IMR-90 (cell line): ENCODE measurements at regions not wholly inside any gene's neighbourhood (a gene's known extent, or its start where the extent isn't known, plus 50 kb on each side); places are given as distances from the start of the nearest gene placed in this dataset.

Experiments used
- ATAC-seq: fragments of 200-7000 bp; cut with Tn5 transposase; 2 replicates; pipeline ENCODE4 v1.9.1; 2020; ENCODE audit warnings: low read depth, mild to moderate bottlenecking, moderate library complexity
- BruUV-seq: library from RNA; stranded (reverse); fragments of 400-500 nt; replicated peaks from 2 replicates; lab custom pipeline; 2021; lab: Mats Ljungman, UMichigan
- CTCF ChIA-PET: fragments of 300-600 bp; formaldehyde crosslinking; extraction: SDS; loops from one replicate; lab custom pipeline; 2021; ENCODE audit warnings: antibody characterized with exemption; lab: Yijun Ruan, JAX
- POLR2A ChIA-PET: fragments of 300-600 bp; sonication (Branson Sonifier 250); formaldehyde crosslinking; loops from one replicate; lab custom pipeline; 2022; ENCODE audit warnings: antibody characterized with exemption; ENCODE audit not compliant: unreplicated experiment; lab: Charles Lee
- DNase-seq: peaks from one replicate; pipeline ENCODE4 v3.0.0; 2013
- H2AFZ ChIP-seq: replicated peaks from 2 replicates; pipeline ENCODE3; 2013; ENCODE audit warnings: low read length, mild to moderate bottlenecking; ENCODE audit not compliant: poor library complexity
- H2AK5ac ChIP-seq: 2 replicates; pipeline ENCODE4 v1.6.1; 2013; ENCODE audit warnings: low read depth, low read length, inconsistent platforms
- H2AK9ac ChIP-seq: replicated peaks from 2 replicates; pipeline ENCODE3; 2013; ENCODE audit warnings: mild to moderate bottlenecking, low read depth, low read length, moderate library complexity; ENCODE audit not compliant: poor library complexity
- H2BK120ac ChIP-seq: 2 replicates; pipeline ENCODE4 v1.6.1; 2013; ENCODE audit warnings: low read depth, low read length, inconsistent platforms
- H2BK15ac ChIP-seq: 3 replicates; pipeline ENCODE4 v1.6.1; 2013; ENCODE audit warnings: low read depth, low read length, inconsistent platforms
- H2BK20ac ChIP-seq: 2 replicates; pipeline ENCODE4 v1.6.1; 2013; ENCODE audit warnings: low read depth, mild to moderate bottlenecking, inconsistent platforms, low read length, moderate library complexity
- H2BK5ac ChIP-seq: 2 replicates; pipeline ENCODE4 v1.6.1; 2013; ENCODE audit warnings: mild to moderate bottlenecking, low read depth, low read length, inconsistent platforms; ENCODE audit not compliant: poor library complexity, severe bottlenecking
- H3K14ac ChIP-seq: replicated peaks from 2 replicates; pipeline ENCODE4 v1.6.1; 2013; ENCODE audit warnings: low read depth, low read length, inconsistent platforms
- H3K18ac ChIP-seq: 2 replicates; pipeline ENCODE4 v1.6.1; 2013; ENCODE audit warnings: low read depth, low read length, control low read depth
- H3K23ac ChIP-seq: 2 replicates; pipeline ENCODE4 v1.6.1; 2013; ENCODE audit warnings: low read depth, low read length, inconsistent platforms
- H3K27ac ChIP-seq: 2 replicates; pipeline ENCODE4 v1.5.1; 2013; ENCODE audit warnings: mild to moderate bottlenecking, control low read depth, low read length; ENCODE audit not compliant: insufficient read depth
- H3K27me3 ChIP-seq: 2 replicates; pipeline ENCODE4 v1.6.1; 2013; ENCODE audit warnings: low read length; ENCODE audit not compliant: control insufficient read depth, insufficient read depth
- H3K36me3 ChIP-seq: 2 replicates; pipeline ENCODE4 v1.6.1; 2013; ENCODE audit warnings: low read length, mixed read lengths; ENCODE audit not compliant: control insufficient read depth, insufficient read depth
- H3K4ac ChIP-seq: 2 replicates; pipeline ENCODE4 v1.6.1; 2013; ENCODE audit warnings: low read depth, low read length, inconsistent platforms
- H3K4me1 ChIP-seq: 2 replicates; pipeline ENCODE4 v1.6.1; 2013; ENCODE audit warnings: low read length, mixed read lengths; ENCODE audit not compliant: control insufficient read depth, insufficient read depth
- H3K4me2 ChIP-seq: 2 replicates; pipeline ENCODE4 v1.6.1; 2013; ENCODE audit warnings: low read depth, mild to moderate bottlenecking, control low read depth, low read length, moderate library complexity
- H3K4me3 ChIP-seq: 2 replicates; pipeline ENCODE4 v1.5.1; 2013; ENCODE audit warnings: low read depth, mild to moderate bottlenecking, control low read depth, low read length, moderate library complexity; ENCODE audit not compliant: insufficient read depth
- H3K56ac ChIP-seq: 2 replicates; pipeline ENCODE4 v1.6.1; 2013; ENCODE audit warnings: low read length, inconsistent platforms; ENCODE audit not compliant: insufficient read depth; ENCODE audit errors: extremely low read depth
- H3K79me1 ChIP-seq, 2 experiments: 2 replicates each; pipeline ENCODE4 v1.6.1; 2013; ENCODE audit warnings: low read length in 2 of 2, inconsistent platforms in 1 of 2, low read depth in 1 of 2
- H3K9ac ChIP-seq: 2 replicates; pipeline ENCODE4 v1.6.1; 2013; ENCODE audit warnings: low read depth, low read length, control low read depth
- H3K9me1 ChIP-seq: 2 replicates; pipeline ENCODE4 v1.6.1; 2013; ENCODE audit warnings: low read length, inconsistent platforms; ENCODE audit not compliant: insufficient read depth
- H3K9me3 ChIP-seq: 2 replicates; pipeline ENCODE4 v1.6.1; 2013; ENCODE audit warnings: low read length; ENCODE audit not compliant: control insufficient read depth, insufficient read depth
- H4K20me1 ChIP-seq: 2 replicates; pipeline ENCODE4 v1.6.1; 2013; ENCODE audit warnings: low read length, inconsistent platforms; ENCODE audit not compliant: insufficient read depth
- H4K5ac ChIP-seq: 2 replicates; pipeline ENCODE4 v1.6.1; 2013; ENCODE audit warnings: mild to moderate bottlenecking, low read depth, low read length, control low read depth
- H4K8ac ChIP-seq, 2 experiments: 2 replicates each; pipeline ENCODE4 v1.6.1; 2013; ENCODE audit warnings: low read depth in 2 of 2, low read length in 2 of 2, control low read depth in 1 of 2, inconsistent platforms in 1 of 2
- H4K91ac ChIP-seq: 2 replicates; pipeline ENCODE4 v1.6.1; 2013; ENCODE audit warnings: low read depth, low read length, inconsistent platforms; ENCODE audit not compliant: insufficient read depth
- BHLHE40 ChIP-seq: fragments of 150-350 bp; IDR thresholded peaks from 2 replicates; pipeline ENCODE4 v1.6.1; 2016; ENCODE audit warnings: mild to moderate bottlenecking, low read depth, low read length
- CEBPB ChIP-seq: IDR thresholded peaks from 2 replicates; pipeline ENCODE4 v1.6.1; 2012; ENCODE audit warnings: low read depth, low read length, improper control_type of control experiment
- CHD1 ChIP-seq: IDR thresholded peaks from 2 replicates; pipeline ENCODE4 v1.6.1; 2012; ENCODE audit warnings: low read depth, low read length, improper control_type of control experiment
- FOS ChIP-seq: fragments of 150-350 bp; IDR thresholded peaks from 2 replicates; pipeline ENCODE4 v1.6.1; 2016; ENCODE audit warnings: low read depth, low read length
- MAFK ChIP-seq: IDR thresholded peaks from 2 replicates; pipeline ENCODE4 v1.6.1; 2012; ENCODE audit warnings: low read depth, low read length, improper control_type of control experiment
- MAZ ChIP-seq: IDR thresholded peaks from 2 replicates; pipeline ENCODE4 v1.6.1; 2012; ENCODE audit warnings: low read depth, mild to moderate bottlenecking, low read length, improper control_type of control experiment, moderate library complexity, borderline replicate concordance
- MXI1 ChIP-seq: IDR thresholded peaks from 2 replicates; pipeline ENCODE4 v1.6.1; 2012; ENCODE audit warnings: low read depth, mild to moderate bottlenecking, low read length, moderate library complexity, borderline replicate concordance
- NFE2L2 ChIP-seq: fragments of 150-350 bp; IDR thresholded peaks from 2 replicates; pipeline ENCODE4 v1.6.1; 2016; ENCODE audit warnings: low read depth, mild to moderate bottlenecking, low read length
- POLR2A ChIP-seq: IDR thresholded peaks from 2 replicates; pipeline ENCODE4 v1.6.1; 2012; ENCODE audit warnings: mild to moderate bottlenecking, low read depth, low read length
- RAD21 ChIP-seq: IDR thresholded peaks from 2 replicates; pipeline ENCODE4 v1.6.1; 2012; ENCODE audit warnings: low read length, improper control_type of control experiment
- RCOR1 ChIP-seq: IDR thresholded peaks from 2 replicates; pipeline ENCODE4 v1.6.1; 2012; ENCODE audit warnings: mild to moderate bottlenecking, low read length, improper control_type of control experiment; ENCODE audit not compliant: insufficient replicate concordance
- RFX5 ChIP-seq: IDR thresholded peaks from 2 replicates; pipeline ENCODE4 v1.8.0; 2012; ENCODE audit warnings: low read depth, mild to moderate bottlenecking, low read length, moderate library complexity
- SMC3 ChIP-seq: fragments of 150-350 bp; IDR thresholded peaks from 2 replicates; pipeline ENCODE4 v1.6.1; 2016; ENCODE audit warnings: low read depth, mild to moderate bottlenecking, antibody characterized with exemption, low read length, moderate library complexity
- WGBS, 2 experiments: methylation state at CpG; one replicate each; pipeline versions ENCODE4 v1.1.5 to v1.1.7; 2013; ENCODE audit warnings: missing lambda C conversion rate in 2 of 2; ENCODE audit not compliant: insufficient read length in 1 of 2; ENCODE audit errors: extremely low coverage in 2 of 2; 5-methylcytosine and 5-hydroxymethylcytosine counted together
- dilution Hi-C: fragments of 300-500 bp; cut with HindIII; formaldehyde crosslinking; loops from one replicate; pipeline ENCODE4 v1.14.3; 2018; ENCODE audit warnings: low sequenced_read_pairs; ENCODE audit not compliant: unreplicated experiment
- in situ Hi-C: fragments of 300-500 bp; cut with MboI; formaldehyde crosslinking; loops from 3 replicates; pipeline ENCODE4 v1.14.3; 2019; ENCODE audit warnings: low sequenced_read_pairs, inconsistent platforms, mixed read lengths
- intact Hi-C: fragments of 100-400 bp; cut with micrococcal nuclease; formaldehyde crosslinking; loops from 2 replicates; pipeline ENCODE4 v1.10.0; 2022
- TF ChIP-seq, protein P1 (sequence below): fragments of 150-350 bp; IDR thresholded peaks from 2 replicates; pipeline ENCODE4 v1.6.1; 2016; ENCODE audit warnings: low read depth, mild to moderate bottlenecking, low read length, moderate library complexity, borderline replicate concordance
- TF ChIP-seq, protein P2 (sequence below): conservative IDR thresholded peaks from 2 replicates; pipeline ENCODE4 v1.5.1; 2012; ENCODE audit warnings: mild to moderate bottlenecking, low read depth, low read length, improper control_type of control experiment
- TF ChIP-seq, protein P3 (sequence below): fragments of 150-350 bp; IDR thresholded peaks from 2 replicates; pipeline ENCODE4 v1.6.1; 2017; ENCODE audit warnings: mild to moderate bottlenecking, antibody characterized with exemption, low read length, low read depth

DNA sequence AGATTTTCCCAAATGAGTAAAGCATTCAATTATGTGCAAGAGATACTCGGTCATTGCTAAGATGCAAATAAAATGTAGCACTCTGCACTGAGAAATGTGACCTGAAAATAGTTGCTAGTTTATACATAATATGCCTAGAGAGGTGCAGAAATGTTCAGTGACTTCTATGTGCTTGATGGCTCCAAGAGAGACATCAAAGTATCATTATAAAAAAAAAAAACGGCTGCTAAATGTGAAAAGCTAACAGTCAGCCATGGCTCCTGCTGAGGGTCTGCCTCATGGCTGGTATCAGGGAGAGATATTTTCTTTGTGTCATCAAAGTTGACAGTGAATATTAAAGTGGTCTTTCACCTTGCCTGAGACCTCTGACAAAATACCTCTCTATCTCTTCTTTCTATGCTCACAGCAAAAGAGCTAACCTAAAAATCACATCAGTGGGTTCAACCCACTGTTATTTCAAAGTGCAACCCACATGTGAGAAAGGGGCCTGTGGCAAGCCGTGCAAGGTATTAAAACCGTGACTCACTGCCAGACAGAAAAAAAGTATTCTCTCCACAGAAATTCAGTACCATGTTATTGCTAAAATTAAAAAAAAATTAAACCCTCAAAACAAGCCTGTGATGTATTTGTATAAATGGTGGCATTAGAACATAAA, 259.0 kb downstream of the HIVEP2 start:
- Histone ChIP-seq H3K4me2 (no peak overlapping the region), H3K4me3 (no peak overlapping the region), H3K14ac (no peak overlapping the region), H3K4ac (no peak overlapping the region), H4K91ac (no peak overlapping the region), H2BK5ac (no peak overlapping the region), H2AK5ac (no peak overlapping the region), H3K27ac (no peak overlapping the region), H3K4me1 (no peaks in the 10 kb centered on the region), H3K79me1 (no peaks in the 10 kb centered on the region), H3K18ac (no peak overlapping the region), H3K36me3 (no peaks in the 10 kb centered on the region), H2BK15ac (no peak overlapping the region), H3K56ac (no peak overlapping the region), H4K5ac (no peak overlapping the region), H4K20me1 (no peaks in the 10 kb centered on the region), H2AFZ (no peak overlapping the region), H3K9me3 (no peaks in the 10 kb centered on the region), H2BK120ac (no peak overlapping the region), H4K8ac (no peak overlapping the region), H3K9ac (no peak overlapping the region), H3K9me1 (no peaks in the 10 kb centered on the region), H3K23ac (no peak overlapping the region), H2AK9ac (no peak overlapping the region), H3K27me3 (peaks cover 11% of the 10 kb centered on the region), H2BK20ac (no peak overlapping the region)
- WGBS, 2 experiments = no CpG with 5 or more reads among the region's 4 CpGs
- in situ Hi-C loops = loop anchor here (25.0 kb wide), 1 partner anchor 1326 kb away; the partner anchor contains the start of gene PLAGL1
- DNase-seq (no peak), ATAC-seq (no peak)
- ChIA-PET POLR2A (interaction anchor here (0.6 kb wide), 1 partner anchor 20 kb away, joined by 4 read pairs; no protein-coding TSS in a partner anchor), CTCF (no interaction called here)
- intact Hi-C loops = no loop called here
- TF ChIP-seq FOS = no peak
- no peak for TF ChIP-seq RCOR1
- TF ChIP-seq NFE2L2 = no peak
- TF ChIP-seq BHLHE40 = no peak
- TF ChIP-seq MAZ = no peak
- TF ChIP-seq POLR2A = no peak
- no peak for TF ChIP-seq MAFK
- TF ChIP-seq, protein P1, sequence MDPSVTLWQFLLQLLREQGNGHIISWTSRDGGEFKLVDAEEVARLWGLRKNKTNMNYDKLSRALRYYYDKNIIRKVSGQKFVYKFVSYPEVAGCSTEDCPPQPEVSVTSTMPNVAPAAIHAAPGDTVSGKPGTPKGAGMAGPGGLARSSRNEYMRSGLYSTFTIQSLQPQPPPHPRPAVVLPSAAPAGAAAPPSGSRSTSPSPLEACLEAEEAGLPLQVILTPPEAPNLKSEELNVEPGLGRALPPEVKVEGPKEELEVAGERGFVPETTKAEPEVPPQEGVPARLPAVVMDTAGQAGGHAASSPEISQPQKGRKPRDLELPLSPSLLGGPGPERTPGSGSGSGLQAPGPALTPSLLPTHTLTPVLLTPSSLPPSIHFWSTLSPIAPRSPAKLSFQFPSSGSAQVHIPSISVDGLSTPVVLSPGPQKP = no peak
- no peak for TF ChIP-seq SMC3
- TF ChIP-seq, protein P2, sequence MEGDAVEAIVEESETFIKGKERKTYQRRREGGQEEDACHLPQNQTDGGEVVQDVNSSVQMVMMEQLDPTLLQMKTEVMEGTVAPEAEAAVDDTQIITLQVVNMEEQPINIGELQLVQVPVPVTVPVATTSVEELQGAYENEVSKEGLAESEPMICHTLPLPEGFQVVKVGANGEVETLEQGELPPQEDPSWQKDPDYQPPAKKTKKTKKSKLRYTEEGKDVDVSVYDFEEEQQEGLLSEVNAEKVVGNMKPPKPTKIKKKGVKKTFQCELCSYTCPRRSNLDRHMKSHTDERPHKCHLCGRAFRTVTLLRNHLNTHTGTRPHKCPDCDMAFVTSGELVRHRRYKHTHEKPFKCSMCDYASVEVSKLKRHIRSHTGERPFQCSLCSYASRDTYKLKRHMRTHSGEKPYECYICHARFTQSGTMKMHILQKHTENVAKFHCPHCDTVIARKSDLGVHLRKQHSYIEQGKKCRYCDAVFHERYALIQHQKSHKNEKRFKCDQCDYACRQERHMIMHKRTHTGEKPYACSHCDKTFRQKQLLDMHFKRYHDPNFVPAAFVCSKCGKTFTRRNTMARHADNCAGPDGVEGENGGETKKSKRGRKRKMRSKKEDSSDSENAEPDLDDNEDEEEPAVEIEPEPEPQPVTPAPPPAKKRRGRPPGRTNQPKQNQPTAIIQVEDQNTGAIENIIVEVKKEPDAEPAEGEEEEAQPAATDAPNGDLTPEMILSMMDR = no peak
- TF ChIP-seq RAD21 = no peak
- TF ChIP-seq, protein P3, sequence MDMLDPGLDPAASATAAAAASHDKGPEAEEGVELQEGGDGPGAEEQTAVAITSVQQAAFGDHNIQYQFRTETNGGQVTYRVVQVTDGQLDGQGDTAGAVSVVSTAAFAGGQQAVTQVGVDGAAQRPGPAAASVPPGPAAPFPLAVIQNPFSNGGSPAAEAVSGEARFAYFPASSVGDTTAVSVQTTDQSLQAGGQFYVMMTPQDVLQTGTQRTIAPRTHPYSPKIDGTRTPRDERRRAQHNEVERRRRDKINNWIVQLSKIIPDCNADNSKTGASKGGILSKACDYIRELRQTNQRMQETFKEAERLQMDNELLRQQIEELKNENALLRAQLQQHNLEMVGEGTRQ = no peak
- no peak for TF ChIP-seq RFX5
- no peak for TF ChIP-seq CEBPB
- TF ChIP-seq CHD1 = no peak
- TF ChIP-seq MXI1 = no peak
- no TSS peak for BruUV-seq
- dilution Hi-C loops = no loop called here
